MM.1S (cell line): ENCODE measurements at regions not wholly inside any gene's neighbourhood (a gene's known extent, or its start where the extent isn't known, plus 50 kb on each side); places are given as distances from the start of the nearest gene placed in this dataset.

Source experiments
- DNase-seq: peaks from one replicate; pipeline ENCODE4 v3.0.0-alpha.2; 2015
- H2AFZ ChIP-seq: fragments of 300-600 bp; sonication (generic); 2 replicates; pipeline ENCODE4 v1.6.0; 2016; ENCODE audit warnings: antibody characterized with exemption, low read length
- H3F3A ChIP-seq: fragments of 300-600 bp; sonication (generic); 2 replicates; pipeline ENCODE4 v1.6.1; 2016; ENCODE audit warnings: mild to moderate bottlenecking, antibody characterized with exemption, low read length, moderate library complexity, mixed read lengths; ENCODE audit not compliant: insufficient read depth
- H3K27ac ChIP-seq: fragments of 300-600 bp; sonication (generic); 2 replicates; pipeline ENCODE4 v1.5.1; 2016; ENCODE audit warnings: mild to moderate bottlenecking, low read length
- H3K27me3 ChIP-seq: fragments of 300-600 bp; sonication (generic); replicated peaks from 2 replicates; pipeline ENCODE4 v1.6.0; 2016; ENCODE audit warnings: low read length; ENCODE audit not compliant: insufficient read depth
- H3K36me3 ChIP-seq: fragments of 300-600 bp; sonication (generic); replicated peaks from 2 replicates; pipeline ENCODE4 v1.6.1; 2016; ENCODE audit warnings: mild to moderate bottlenecking, low read length, mixed read lengths; ENCODE audit not compliant: insufficient read depth
- H3K4me1 ChIP-seq: fragments of 300-600 bp; sonication (generic); 2 replicates; pipeline ENCODE4 v1.6.1; 2016; ENCODE audit warnings: low read length, mixed read lengths
- H3K4me2 ChIP-seq: fragments of 300-600 bp; sonication (generic); 2 replicates; pipeline ENCODE4 v1.6.0; 2016; ENCODE audit warnings: low read depth, low read length
- H3K4me3 ChIP-seq: fragments of 300-600 bp; sonication (generic); 2 replicates; pipeline ENCODE4 v1.5.1; 2016; ENCODE audit warnings: low read length, mixed read lengths
- H3K79me2 ChIP-seq: fragments of 300-600 bp; sonication (generic); 2 replicates; pipeline ENCODE4 v1.6.1; 2016; ENCODE audit warnings: mixed run types, low read length, mixed read lengths
- H3K9ac ChIP-seq: fragments of 300-600 bp; sonication (generic); 2 replicates; pipeline ENCODE4 v1.6.1; 2016; ENCODE audit warnings: low read length, mixed read lengths
- H3K9me2 ChIP-seq: fragments of 300-600 bp; sonication (generic); replicated peaks from 2 replicates; pipeline ENCODE4 v1.6.1; 2016; ENCODE audit warnings: mild to moderate bottlenecking, low read length, mixed read lengths; ENCODE audit not compliant: insufficient read depth
- H3K9me3 ChIP-seq: fragments of 300-600 bp; sonication (generic); replicated peaks from 2 replicates; pipeline ENCODE4 v1.6.1; 2016; ENCODE audit warnings: mild to moderate bottlenecking, low read length, mixed read lengths; ENCODE audit not compliant: insufficient read depth
- H4K20me1 ChIP-seq: fragments of 300-600 bp; sonication (generic); 2 replicates; pipeline ENCODE4 v1.6.1; 2016; ENCODE audit warnings: mild to moderate bottlenecking, low read length, moderate library complexity, mixed read lengths; ENCODE audit not compliant: insufficient read depth
- EZH2 ChIP-seq: fragments of 300-600 bp; sonication (generic); optimal IDR thresholded peaks from 2 replicates; pipeline ENCODE3; 2017; ENCODE audit warnings: low read depth, mild to moderate bottlenecking, antibody characterized with exemption, low read length, mixed read lengths
- EZH2phosphoT487 ChIP-seq: fragments of 300-600 bp; sonication (generic); IDR thresholded peaks from 2 replicates; pipeline ENCODE4 v1.6.1; 2018; ENCODE audit warnings: antibody characterized with exemption, low read length
- TF ChIP-seq, protein P1 (sequence below): fragments of 300-600 bp; sonication (generic); IDR thresholded peaks from 2 replicates; pipeline ENCODE4 v1.5.1; 2016; ENCODE audit warnings: antibody characterized with exemption, low read length, mixed read lengths

DNA sequence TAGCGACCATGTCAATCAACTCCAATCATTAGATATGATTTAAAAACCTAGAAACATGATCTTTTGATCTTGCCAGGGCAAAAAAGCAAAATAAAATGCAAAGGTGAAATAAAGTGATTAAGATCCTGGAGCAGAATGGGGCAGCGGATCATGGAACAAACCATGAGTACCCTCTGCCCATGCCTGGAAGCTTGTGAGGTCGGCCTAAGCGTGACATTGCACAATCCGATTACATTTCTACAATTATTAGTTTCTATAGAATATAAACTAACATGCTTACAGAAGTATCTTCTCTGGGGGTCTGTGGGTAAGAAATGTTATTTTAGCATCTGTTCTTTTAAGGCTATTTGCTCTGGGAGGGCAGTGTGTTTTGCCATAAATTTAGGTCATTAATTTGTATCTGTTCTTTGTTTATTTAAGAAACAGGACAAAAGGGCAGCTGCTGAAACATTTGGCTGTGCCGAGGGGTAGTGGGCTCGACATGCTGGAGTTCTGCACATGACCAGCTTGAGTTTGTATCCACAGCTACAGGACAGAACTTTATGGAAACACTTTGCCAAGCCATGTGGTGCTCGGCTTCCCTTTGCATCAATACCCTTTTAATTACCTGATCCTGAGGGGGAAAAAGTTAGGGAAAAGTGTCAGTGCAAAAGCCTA is 55.9 kb downstream of the ZBTB18 start:
- Histone ChIP-seq H3K36me3 (no peaks in the 10 kb centered on the region), H3K4me3 (no peak overlapping the region), H3K79me2 (no peaks in the 10 kb centered on the region), H3K4me2 (no peak overlapping the region), H3K27me3 (no peaks in the 10 kb centered on the region), H3K9me2 (no peaks in the 10 kb centered on the region), H4K20me1 (no peaks in the 10 kb centered on the region), H3K27ac (no peak overlapping the region), H2AFZ (no peak overlapping the region), H3F3A (no peaks in the 10 kb centered on the region), H3K9ac (no peak overlapping the region), H3K9me3 (no peaks in the 10 kb centered on the region), H3K4me1 (no peaks in the 10 kb centered on the region)
- DNase-seq, result no peak
- TF ChIP-seq EZH2 (no peak), EZH2phosphoT487 (no peak)
- TF ChIP-seq, protein P1, sequence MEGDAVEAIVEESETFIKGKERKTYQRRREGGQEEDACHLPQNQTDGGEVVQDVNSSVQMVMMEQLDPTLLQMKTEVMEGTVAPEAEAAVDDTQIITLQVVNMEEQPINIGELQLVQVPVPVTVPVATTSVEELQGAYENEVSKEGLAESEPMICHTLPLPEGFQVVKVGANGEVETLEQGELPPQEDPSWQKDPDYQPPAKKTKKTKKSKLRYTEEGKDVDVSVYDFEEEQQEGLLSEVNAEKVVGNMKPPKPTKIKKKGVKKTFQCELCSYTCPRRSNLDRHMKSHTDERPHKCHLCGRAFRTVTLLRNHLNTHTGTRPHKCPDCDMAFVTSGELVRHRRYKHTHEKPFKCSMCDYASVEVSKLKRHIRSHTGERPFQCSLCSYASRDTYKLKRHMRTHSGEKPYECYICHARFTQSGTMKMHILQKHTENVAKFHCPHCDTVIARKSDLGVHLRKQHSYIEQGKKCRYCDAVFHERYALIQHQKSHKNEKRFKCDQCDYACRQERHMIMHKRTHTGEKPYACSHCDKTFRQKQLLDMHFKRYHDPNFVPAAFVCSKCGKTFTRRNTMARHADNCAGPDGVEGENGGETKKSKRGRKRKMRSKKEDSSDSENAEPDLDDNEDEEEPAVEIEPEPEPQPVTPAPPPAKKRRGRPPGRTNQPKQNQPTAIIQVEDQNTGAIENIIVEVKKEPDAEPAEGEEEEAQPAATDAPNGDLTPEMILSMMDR, result no peak

DNA sequence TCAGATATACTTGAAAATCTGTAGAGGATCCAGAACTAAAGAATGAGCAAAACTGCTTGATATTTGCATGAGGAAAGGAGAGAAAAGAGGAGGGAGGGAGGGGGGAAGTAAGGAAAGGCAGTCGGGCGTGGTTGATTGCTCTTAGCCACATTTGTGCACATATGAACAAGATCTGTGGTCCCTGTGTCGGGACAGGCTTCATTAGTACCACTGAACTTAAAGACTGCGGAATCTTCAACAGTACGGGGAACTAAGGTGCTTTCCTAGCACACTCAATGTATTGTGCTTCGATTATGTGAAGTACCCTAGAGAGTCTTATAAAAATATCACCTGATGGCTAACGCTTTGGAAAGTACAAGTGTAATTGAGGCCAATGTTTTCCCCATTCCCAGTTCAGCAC is 59.9 kb downstream of the ZBTB18 start:
- Histone ChIP-seq H2AFZ (no peak overlapping the region), H3K9me3 (no peaks in the 10 kb centered on the region), H3K4me2 (no peak overlapping the region), H3K79me2 (no peaks in the 10 kb centered on the region), H3K27me3 (no peaks in the 10 kb centered on the region), H3K9ac (no peak overlapping the region), H3K9me2 (no peaks in the 10 kb centered on the region), H3K27ac (no peak overlapping the region), H3F3A (no peaks in the 10 kb centered on the region), H3K36me3 (no peaks in the 10 kb centered on the region), H3K4me3 (no peak overlapping the region), H4K20me1 (no peaks in the 10 kb centered on the region), H3K4me1 (no peaks in the 10 kb centered on the region)
- no peak for DNase-seq
- TF ChIP-seq EZH2 (no peak), EZH2phosphoT487 (no peak)
- TF ChIP-seq, protein P1, result no peak

DNA sequence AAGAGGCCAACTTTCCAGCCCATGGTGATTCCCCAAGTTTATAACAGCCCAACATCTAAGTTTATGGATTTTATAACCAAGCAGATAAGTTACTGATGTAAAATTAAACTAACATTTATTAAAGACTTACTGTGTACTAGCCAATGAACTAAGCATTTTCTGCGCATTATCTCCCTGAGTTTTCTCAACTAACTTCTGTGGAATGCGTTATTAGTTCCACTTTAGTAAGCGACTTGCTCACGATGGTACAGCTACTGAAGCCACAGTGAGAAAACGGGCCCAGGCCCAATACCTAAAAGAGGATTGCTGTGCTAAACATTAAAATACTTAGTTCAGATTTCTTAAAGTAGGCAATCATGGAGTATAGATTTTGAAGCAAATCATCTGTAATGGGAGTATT is 61.0 kb downstream of the ZBTB18 start:
- H3K9me2 ChIP-seq, result no peaks in the 10 kb centered on the region
- H3K27me3 ChIP-seq, result no peaks in the 10 kb centered on the region
- no peaks in the 10 kb centered on the region for H3K36me3 ChIP-seq
- H3K79me2 ChIP-seq, result no peaks in the 10 kb centered on the region
- no peaks in the 10 kb centered on the region for H3K9me3 ChIP-seq
- H2AFZ ChIP-seq, result no peak overlapping the region
- H3K27ac ChIP-seq, result no peak overlapping the region
- no peaks in the 10 kb centered on the region for H3K4me1 ChIP-seq
- TF ChIP-seq EZH2phosphoT487 (no peak), EZH2 (no peak)
- TF ChIP-seq, protein P1, result no peak
- no peaks in the 10 kb centered on the region for H3F3A ChIP-seq
- DNase-seq, result no peak
- no peak overlapping the region for H3K9ac ChIP-seq
- no peak overlapping the region for H3K4me3 ChIP-seq
- no peaks in the 10 kb centered on the region for H4K20me1 ChIP-seq
- no peak overlapping the region for H3K4me2 ChIP-seq
